GM12864 (cell line): ENCODE measurements at regions not wholly inside any gene's neighbourhood (a gene's known extent, or its start where the extent isn't known, plus 50 kb on each side); places are given as distances from the start of the nearest gene placed in this dataset.

ENCODE experiments used
- DNase-seq: peaks from one replicate; pipeline ENCODE4 v3.0.0-alpha.2; 2011; ENCODE audit warnings: low read depth
- H3K4me3 ChIP-seq: 2 replicates; pipeline ENCODE4 v1.5.1; 2011; ENCODE audit warnings: mild to moderate bottlenecking, low read depth, low read length, control low read depth
- TF ChIP-seq, protein P1 (sequence below): IDR thresholded peaks from 2 replicates; pipeline ENCODE4 v1.5.1; 2011; ENCODE audit warnings: low read depth, mild to moderate bottlenecking, moderate library complexity, low read length, control low read depth, inconsistent platforms; ENCODE audit errors: missing control alignments

DNA sequence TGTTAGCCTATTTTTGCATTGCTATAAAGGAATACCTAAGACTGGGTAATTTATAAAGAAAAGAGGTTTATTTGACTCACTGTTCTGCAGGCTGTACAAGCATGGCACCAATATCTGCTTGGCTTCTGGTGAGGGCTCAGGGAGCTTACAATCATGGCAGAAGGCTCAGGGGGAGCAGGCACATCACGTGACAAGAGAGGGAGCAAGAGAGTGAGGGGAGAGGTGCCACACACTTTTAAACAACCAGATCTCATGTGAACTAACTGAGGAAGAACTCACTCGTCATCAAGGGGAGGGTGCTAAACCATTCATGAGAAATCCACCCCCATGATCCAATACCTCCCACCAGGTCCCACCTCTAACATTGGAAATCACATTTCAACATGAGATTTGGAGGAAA, 73.9 kb upstream of the ADCY1 start:
- DNase-seq: no peak
- TF ChIP-seq, protein P1, sequence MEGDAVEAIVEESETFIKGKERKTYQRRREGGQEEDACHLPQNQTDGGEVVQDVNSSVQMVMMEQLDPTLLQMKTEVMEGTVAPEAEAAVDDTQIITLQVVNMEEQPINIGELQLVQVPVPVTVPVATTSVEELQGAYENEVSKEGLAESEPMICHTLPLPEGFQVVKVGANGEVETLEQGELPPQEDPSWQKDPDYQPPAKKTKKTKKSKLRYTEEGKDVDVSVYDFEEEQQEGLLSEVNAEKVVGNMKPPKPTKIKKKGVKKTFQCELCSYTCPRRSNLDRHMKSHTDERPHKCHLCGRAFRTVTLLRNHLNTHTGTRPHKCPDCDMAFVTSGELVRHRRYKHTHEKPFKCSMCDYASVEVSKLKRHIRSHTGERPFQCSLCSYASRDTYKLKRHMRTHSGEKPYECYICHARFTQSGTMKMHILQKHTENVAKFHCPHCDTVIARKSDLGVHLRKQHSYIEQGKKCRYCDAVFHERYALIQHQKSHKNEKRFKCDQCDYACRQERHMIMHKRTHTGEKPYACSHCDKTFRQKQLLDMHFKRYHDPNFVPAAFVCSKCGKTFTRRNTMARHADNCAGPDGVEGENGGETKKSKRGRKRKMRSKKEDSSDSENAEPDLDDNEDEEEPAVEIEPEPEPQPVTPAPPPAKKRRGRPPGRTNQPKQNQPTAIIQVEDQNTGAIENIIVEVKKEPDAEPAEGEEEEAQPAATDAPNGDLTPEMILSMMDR: no peak
- H3K4me3 ChIP-seq: no peak overlapping the region

DNA sequence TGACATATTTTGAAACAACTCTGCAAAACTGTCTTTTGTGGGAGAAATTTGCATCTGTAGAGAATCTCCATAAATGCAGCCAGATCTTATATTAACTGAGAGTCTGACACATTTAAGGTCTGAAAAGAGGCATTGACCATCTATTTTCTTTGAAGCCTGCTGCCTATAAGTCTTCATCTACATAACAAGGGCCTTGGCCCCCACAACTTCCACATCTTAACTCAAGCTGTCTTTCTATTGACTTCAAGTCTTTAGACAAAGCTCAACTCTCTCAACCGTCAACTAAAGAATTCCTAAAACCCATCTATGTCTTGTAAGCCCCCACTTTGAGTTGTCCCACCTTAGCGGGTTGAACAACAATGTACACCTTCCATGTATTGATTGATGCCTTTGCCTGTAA, 72.4 kb upstream of the ADCY1 start:
- DNase-seq: no peak
- H3K4me3 ChIP-seq: no peak overlapping the region
- TF ChIP-seq, protein P1: no peak

DNA sequence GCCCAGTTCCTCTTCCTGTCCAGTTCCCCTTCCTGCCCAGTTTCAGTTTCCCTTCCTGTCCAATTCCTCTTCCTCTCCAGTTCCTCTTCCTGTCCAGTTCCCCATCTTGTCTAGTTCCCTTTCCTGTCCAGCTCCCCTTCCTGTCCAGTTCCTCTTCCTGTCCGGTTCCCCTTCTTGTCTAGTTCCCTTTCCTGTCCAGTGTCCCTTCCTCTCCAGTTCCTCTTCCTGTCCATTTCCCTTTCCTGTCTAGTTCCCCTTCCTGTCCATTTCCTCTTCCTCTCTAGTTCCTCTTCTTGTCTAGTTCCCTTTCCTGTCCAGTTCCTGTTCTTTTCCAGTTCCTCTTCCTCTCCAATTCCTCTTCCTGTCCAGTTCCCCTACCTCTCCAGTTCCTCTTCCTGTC, 68.1 kb upstream of the ADCY1 start:
- TF ChIP-seq, protein P1: no peak

DNA sequence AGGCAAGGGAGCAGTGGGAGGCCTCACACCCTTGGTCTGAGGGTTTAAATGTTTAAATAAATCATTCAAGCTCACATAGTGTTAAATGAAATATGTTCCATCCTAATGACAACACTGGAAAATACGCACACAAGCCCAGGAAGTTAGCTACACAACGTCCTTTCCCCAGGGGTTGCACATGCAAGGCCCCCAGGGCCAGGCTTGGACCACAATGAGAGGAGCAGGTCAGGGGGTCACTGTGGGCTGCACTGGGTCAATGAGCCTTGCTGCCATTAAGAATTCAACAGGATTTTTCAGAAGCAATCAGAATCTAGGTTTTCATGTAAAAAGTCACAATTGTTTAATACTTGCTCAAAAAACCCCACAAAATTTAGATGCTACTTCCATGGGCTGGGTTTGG, 64.9 kb upstream of the ADCY1 start:
- H3K4me3 ChIP-seq: no peak overlapping the region
- no peak for DNase-seq
- TF ChIP-seq, protein P1: no peak

More for the DNA sequence above, 68.1 kb upstream of the ADCY1 start:
- H3K4me3 ChIP-seq: no peak overlapping the region
- DNase-seq: no peak

DNA sequence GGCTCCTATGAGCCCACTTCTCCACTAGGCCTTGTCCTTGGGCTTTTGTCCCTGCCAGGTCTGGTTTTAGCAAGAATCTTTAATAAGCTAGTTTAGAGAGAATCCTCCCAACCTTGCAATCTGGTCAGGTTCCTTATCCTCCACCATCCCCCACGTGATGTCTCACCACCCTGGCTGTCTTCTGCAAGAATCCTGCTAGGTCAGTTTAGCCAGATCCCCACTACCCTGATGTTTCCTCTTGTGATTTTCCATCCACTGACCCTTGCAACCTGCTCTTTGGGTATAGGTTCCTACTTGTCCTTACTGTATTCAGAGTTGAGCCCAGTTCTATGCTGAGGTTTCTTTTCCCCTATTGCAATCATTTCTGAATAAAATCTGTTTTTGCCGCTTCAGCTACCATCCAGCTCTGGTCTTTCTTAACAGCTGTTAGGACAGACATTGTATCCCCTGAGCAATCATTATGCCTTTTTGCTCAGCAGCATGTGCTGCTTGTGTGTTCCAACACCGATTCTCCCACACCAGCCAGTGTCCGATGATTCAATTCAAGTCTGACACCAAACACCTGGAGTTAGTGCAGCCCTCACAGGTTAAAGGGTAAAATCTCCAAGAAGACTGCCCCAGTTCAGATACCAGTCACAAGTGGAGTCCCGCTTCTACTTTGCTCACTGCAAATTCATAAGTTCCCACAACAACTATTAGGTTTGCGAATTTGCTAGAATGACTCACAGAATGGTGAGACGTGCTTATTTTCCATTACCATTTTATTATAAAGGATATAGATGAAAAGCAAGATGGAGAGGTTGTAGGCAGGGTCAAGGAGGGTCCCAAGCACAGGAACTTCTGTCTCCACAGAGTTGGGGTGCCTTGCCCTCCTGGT, 62.2 kb upstream of the ADCY1 start:
- DNase-seq: no peak
- H3K4me3 ChIP-seq: no peak overlapping the region
- TF ChIP-seq, protein P1: no peak

DNA sequence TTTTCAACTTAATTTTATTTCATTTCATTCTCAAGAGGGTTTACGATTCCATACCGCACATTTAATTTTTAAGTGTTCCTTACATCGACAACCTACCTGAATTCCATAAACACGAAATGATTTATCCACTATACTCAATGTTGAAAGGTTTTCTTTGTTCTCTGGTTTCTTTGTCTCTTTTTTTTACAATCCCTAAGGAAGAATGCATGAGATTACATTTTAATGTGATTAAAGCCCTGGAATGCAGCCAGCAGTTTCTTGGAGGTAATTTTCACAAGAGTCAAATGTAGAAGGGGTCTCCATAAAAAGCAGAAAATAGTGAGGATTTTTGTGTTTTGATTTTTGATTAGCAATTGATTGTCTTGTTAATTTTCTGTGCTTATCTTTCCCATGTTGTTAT, 59.2 kb upstream of the ADCY1 start:
- no peak for DNase-seq
- TF ChIP-seq, protein P1: no peak
- no peak overlapping the region for H3K4me3 ChIP-seq

DNA sequence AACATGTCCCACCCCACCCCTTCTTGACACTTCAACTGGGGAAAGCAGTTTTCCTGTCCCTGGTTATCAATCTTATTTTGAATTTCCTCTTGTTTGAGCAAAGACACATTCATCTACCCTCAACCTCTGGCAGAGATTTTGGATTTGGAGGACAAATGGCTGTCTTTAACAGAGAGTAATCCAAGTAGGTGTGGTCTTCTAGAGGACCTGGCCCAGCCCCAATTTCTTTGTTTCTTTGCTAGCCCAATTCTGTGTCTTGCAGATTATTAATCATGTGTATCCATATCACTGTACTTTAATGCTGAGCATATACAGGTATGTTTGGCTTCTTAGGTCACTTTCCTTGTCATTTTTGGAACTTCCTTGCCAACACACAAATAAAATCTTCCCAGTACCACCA, 58.8 kb upstream of the ADCY1 start:
- H3K4me3 ChIP-seq: no peak overlapping the region
- TF ChIP-seq, protein P1: no peak
- DNase-seq: no peak
